ENCODE measurements at regions not wholly inside any gene's neighbourhood (a gene's known extent, or its start where the extent isn't known, plus 50 kb on each side); places are given as distances from the start of the nearest gene placed in this dataset.

- no peak for TF ChIP-seq ZNF384 (IDR thresholded peaks at IDR 0.05)
- no peak for TF ChIP-seq L3MBTL2 (conservative IDR thresholded peaks at IDR 0.05)
Observed at GRCh38 chr4:167838686-167839085, 253.7 kb upstream of the ANXA10 start.
